GM18909 (cell line): ENCODE measurements at regions not wholly inside any gene's neighbourhood (a gene's known extent, or its start where the extent isn't known, plus 50 kb on each side); places are given as distances from the start of the nearest gene placed in this dataset.

ENCODE experiments used
- ATAC-seq: cut with Tn5 transposase; IDR thresholded peaks from one replicate; pipeline ENCODE4 v1.9.1; 2021; ENCODE audit warnings: mild to moderate bottlenecking; ENCODE audit not compliant: unreplicated experiment, poor library complexity

GRCh38 chr6:9112544-9112943, 677.2 kb upstream of the SLC35B3 start:
- no peak for ATAC-seq

DNA sequence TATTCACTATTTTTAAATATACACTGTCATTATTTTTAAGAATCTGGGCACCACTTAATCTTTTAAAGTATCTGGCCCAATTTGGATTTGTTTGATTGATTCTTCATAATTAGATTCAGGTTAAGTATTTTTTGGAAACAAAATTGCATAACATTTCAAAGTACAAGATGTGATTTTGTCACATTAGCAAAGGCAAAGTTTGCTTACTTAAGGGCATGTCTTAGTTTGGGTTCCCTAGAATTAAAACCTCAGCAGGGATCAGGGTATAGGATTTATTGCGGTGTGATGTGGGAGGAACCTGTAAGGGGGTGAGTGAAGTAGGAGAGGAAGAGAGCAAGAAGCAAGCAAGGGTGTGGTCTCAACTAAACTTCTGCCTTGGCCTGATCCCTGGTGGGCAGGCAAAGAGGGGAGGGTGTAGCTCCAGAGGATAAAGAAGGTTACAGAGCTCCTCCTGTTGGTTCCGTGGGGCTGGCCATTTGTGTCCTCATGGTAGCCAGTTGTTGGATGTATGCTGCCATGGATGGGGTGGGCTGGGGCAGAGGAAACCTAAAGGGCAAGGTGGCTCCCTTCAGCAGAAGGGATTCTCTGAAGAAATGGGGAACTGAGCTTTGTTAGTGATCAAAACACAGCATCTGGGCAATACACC, 668.7 kb upstream of the SLC35B3 start:
- no peak for ATAC-seq

DNA sequence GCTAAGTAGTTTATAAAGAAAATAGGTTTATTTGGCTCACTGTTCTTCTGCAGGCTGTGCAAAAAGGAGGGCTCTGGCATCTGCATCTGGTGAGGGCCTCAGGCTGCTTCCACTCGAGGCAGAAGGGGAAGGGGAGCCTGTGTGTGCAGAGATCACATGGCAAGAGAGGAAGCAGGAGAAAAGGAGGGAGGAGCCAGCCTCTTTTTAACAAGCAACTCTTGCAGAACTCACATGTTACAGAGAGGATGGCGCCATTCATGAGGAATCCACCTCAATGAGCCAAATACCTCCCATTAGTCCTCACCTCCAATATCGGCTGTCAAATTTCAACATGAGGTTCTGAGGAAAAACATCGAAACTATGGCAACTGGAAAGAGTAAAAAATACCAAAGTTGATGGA, 666.6 kb upstream of the SLC35B3 start:
- ATAC-seq: no peak

GRCh38 chr6:9100869-9101580, 665.7 kb upstream of the SLC35B3 start:
- no peak for ATAC-seq

GRCh38 chr6:9095729-9096128, 660.4 kb upstream of the SLC35B3 start:
- no peak for ATAC-seq

GRCh38 chr6:9095137-9095536, 659.8 kb upstream of the SLC35B3 start:
- ATAC-seq: no peak

DNA sequence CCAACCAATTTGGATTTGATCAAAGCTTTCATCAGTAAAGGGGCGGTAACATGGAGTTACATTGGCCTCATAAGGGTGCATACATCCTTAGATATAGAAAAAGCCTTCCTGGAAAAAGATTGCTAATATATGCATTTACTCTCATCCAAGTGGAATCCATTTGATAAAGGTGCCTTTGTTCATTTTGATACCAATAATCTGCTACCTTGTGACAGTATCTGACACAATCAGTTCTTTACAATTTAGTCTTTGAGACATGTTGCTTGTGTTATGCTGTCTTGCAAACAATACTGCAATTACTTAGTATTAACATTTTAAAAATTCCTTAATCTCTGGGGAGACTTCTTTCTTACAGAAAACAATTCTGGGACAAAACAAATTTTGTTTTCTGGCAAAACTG, 654.4 kb upstream of the SLC35B3 start:
- ATAC-seq: no peak

DNA sequence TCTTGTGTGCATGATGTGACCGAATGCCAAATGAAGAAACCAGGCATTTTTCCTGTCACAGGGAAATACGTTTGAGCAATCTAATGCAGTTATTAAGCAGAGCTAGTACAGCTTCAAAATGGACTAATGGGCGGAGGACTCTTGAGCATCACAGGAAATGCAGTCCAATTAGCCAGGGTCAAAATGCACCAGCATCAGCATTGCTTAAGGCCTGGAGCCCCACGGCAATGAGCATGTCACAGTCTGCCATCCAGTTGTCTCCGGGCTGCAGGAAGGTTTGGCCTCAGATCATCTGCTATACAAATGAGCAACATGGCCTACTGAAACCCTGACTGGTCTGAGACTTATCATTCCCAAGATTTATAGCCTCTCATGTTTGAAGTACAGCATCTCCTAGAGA, 652.1 kb upstream of the SLC35B3 start:
- ATAC-seq: no peak

- no peak for ATAC-seq
These were observed 651.0 kb upstream of the SLC35B3 start for GRCh38 chr6:9086331-9086730.

DNA sequence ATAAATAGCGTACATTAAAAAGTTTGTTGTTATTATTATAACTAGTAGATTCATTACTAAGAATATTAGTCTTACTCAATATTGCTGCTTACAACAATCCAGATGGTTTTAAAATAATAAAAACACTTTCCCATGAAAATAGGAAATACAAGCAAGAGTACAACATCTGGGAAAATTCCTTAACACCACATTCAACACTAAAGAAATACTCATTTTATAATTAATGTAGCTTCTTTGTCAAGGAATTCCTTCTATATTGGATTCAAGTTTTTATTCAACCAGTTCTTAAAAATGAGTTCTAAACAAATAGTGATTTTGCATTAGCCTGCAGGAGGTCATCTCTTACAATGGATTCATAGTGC, 650.3 kb upstream of the SLC35B3 start:
- no peak for ATAC-seq

- ATAC-seq: no peak
These were observed 649.8 kb upstream of the SLC35B3 start for GRCh38 chr6:9085054-9085708.

- ATAC-seq: no peak
These were observed 647.8 kb upstream of the SLC35B3 start for GRCh38 chr6:9083108-9083507.

GRCh38 chr6:9066726-9067125, 631.4 kb upstream of the SLC35B3 start:
- no peak for ATAC-seq

DNA sequence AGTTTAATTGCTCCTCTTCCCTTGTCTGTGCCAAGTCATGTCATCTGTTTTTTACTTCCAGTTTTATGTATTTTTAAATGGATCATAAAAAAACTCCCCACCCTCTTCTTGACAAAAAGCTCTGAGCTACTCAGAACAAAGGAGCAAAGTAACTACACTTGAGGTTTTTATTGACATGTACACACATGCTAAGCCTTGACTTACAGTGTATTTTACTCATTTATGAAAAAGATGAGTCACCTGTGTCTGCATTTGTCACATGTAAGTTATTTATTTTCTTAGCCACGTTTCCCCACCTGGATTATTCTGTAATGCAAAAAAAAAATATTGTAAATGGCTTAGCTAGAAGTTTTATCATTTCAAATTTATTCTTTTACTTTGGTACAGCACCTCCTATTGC, 628.8 kb upstream of the SLC35B3 start:
- ATAC-seq: no peak

GRCh38 chr6:9062596-9062995, 627.3 kb upstream of the SLC35B3 start:
- no peak for ATAC-seq

- no peak for ATAC-seq
These were observed 622.6 kb upstream of the SLC35B3 start for GRCh38 chr6:9057937-9058336.

- no peak for ATAC-seq
These were observed 621.2 kb upstream of the SLC35B3 start for GRCh38 chr6:9056556-9056955.

DNA sequence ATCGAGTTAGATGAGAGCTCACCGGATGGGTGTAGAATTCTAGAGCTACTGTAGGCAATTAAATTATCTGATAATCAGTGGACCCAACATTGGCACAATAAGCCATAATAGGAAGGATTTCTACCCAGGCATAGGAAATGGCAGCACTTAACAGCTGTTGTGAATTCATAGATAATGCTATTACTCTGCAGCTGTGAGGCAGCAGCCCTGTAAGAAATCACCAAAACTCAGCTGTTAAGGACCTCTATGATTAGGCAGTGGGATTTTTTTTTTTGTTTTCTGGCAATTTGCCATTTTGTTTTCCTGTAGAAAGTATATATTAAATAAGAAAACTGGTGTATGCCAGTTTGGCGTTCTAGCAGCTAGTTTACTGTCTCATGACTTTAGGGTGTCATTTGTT, 609.1 kb upstream of the SLC35B3 start:
- ATAC-seq: no peak

- ATAC-seq: no peak
These were observed 605.4 kb upstream of the SLC35B3 start for GRCh38 chr6:9040718-9041117.

DNA sequence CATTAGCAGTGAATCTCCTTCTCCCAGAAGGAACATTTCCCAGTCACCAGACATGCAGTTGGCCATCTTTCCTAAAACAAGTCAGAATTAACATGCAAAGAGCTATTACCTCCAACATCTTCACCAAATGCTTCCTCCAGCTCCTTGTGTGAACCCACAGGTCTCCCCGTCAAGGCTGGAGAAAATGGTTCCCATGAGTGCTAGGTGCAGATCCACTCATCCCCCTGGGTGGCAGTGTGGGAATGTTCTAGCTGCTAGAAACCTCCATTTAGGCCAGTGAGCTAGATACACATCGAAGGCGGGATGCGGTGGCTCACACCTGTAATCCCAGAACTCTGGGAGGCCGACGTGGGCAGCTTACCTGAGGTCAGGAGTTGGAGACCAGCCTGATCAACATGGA, 603.9 kb upstream of the SLC35B3 start:
- ATAC-seq: no peak

DNA sequence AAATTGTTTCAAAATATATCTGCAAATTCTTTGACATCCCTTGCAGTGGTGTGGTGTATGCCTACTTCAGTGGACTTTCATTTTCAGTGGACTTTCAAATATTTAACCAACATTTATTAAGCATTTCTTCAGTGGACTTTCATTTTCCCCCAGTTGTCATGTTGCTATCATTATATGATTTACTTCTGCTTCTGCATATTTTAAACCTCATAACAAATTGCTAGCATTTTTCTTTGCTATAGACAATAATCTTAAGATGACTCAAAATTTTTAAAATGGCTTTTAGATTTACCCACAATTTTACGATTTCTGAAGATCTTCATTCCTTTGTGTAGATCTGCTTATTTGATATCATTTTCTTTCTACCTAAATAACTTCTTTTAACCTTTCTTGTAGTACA, 592.7 kb upstream of the SLC35B3 start:
- ATAC-seq: no peak
